ENCODE measurements at regions not wholly inside any gene's neighbourhood (a gene's known extent, or its start where the extent isn't known, plus 50 kb on each side); places are given as distances from the start of the nearest gene placed in this dataset.
A peak's percentile ranks its signal among the peaks of the same experiment; 100 is the strongest.
"Not testable (repeated sequence)": the region's sequence is repeated elsewhere in the genome, so short reads cannot be mapped to it uniquely, and the experiment has no call there.

GRCh38 chrX:65195621-65196020 lies 219.4 kb upstream of the ZC4H2 start:
- Histone ChIP-seq H3K4me1 (no peaks in the 10 kb centered on the region), H3K36me3 (no peaks in the 10 kb centered on the region), H3K9me3 (no peaks in the 10 kb centered on the region), H3K27me3 (no peaks in the 10 kb centered on the region), H3K4me3 (no peak overlapping the region), H3K27ac (no peak overlapping the region)
- no peak for DNase-seq
- intact Hi-C loops (cut with DNase I) = loop anchor here (5.0 kb wide), 1 partner anchor 158 kb away; no protein-coding TSS in a partner anchor
- TF ChIP-seq EP300 (IDR thresholded peaks at IDR 0.05) (no peak), POLR2AphosphoS5 (IDR thresholded peaks at IDR 0.05) (no peak), POLR2A (IDR thresholded peaks at IDR 0.05) (no peak), CTCF (IDR thresholded peaks at IDR 0.05) (no peak)
- 7 to 47% methylated on average over 1 of the region's 1 CpG for WGBS, 2 donors

GRCh38 chrX:65194547-65194946 lies 218.3 kb upstream of the ZC4H2 start:
- Histone ChIP-seq H3K27me3 (no peaks in the 10 kb centered on the region), H3K9me3 (no peaks in the 10 kb centered on the region), H3K36me3 (no peaks in the 10 kb centered on the region), H3K4me3 (no peak overlapping the region), H3K4me1 (no peaks in the 10 kb centered on the region), H3K27ac (no peak overlapping the region)
- DNase-seq = no peak
- WGBS, 2 donors = 41 to 72% methylated on average over 5 of the region's 5 CpGs
- no peak for TF ChIP-seq CTCF (IDR thresholded peaks at IDR 0.05)
- no peak for TF ChIP-seq POLR2AphosphoS5 (IDR thresholded peaks at IDR 0.05)
- no peak for TF ChIP-seq POLR2A (IDR thresholded peaks at IDR 0.05)
- TF ChIP-seq EP300 (IDR thresholded peaks at IDR 0.05) = no peak
- intact Hi-C loops (cut with DNase I) = no loop called here

- 86 to 87% methylated on average over 10 of the region's 10 CpGs for WGBS, 2 donors
Observed at GRCh38 chrX:65163325-65163724, 187.1 kb upstream of the ZC4H2 start.

GRCh38 chrX:65148232-65148631 lies 172.0 kb upstream of the ZC4H2 start:
- intact Hi-C loops (cut with DNase I) = no loop called here
- no peaks in the 10 kb centered on the region for H3K9me3 ChIP-seq
- TF ChIP-seq EP300 (IDR thresholded peaks at IDR 0.05) (no peak), POLR2AphosphoS5 (IDR thresholded peaks at IDR 0.05) (no peak), POLR2A (IDR thresholded peaks at IDR 0.05) (no peak), CTCF (IDR thresholded peaks at IDR 0.05) (no peak)
- no peak overlapping the region for H3K27ac ChIP-seq
- H3K36me3 ChIP-seq = no peaks in the 10 kb centered on the region
- DNase-seq = no peak
- H3K4me1 ChIP-seq = no peaks in the 10 kb centered on the region
- H3K4me3 ChIP-seq = no peak overlapping the region
- WGBS, 2 donors = 93% methylated on average over 5 of the region's 5 CpGs
- H3K27me3 ChIP-seq = no peaks in the 10 kb centered on the region

More at GRCh38 chrX:65163325-65163724, 187.1 kb upstream of the ZC4H2 start:
- H3K36me3 ChIP-seq; H3K4me1 ChIP-seq; H3K9me3 ChIP-seq; H3K27ac ChIP-seq; H3K27me3 ChIP-seq; intact Hi-C loops (cut with DNase I); DNase-seq; H3K4me3 ChIP-seq: not testable (repeated sequence)

- TF ChIP-seq EP300 (IDR thresholded peaks at IDR 0.05) (no peak), POLR2AphosphoS5 (IDR thresholded peaks at IDR 0.05) (no peak), POLR2A (IDR thresholded peaks at IDR 0.05) (no peak), CTCF (IDR thresholded peaks at IDR 0.05) (no peak)
- H3K4me1 ChIP-seq = no peaks in the 10 kb centered on the region
- no peak for DNase-seq
- H3K36me3 ChIP-seq = no peaks in the 10 kb centered on the region
- 60 to 91% methylated on average over 1 of the region's 1 CpG for WGBS, 2 donors
- no peaks in the 10 kb centered on the region for H3K27me3 ChIP-seq
- no peaks in the 10 kb centered on the region for H3K9me3 ChIP-seq
- peak overlapping the region in 1 of 4 donors; percentile 14 for H3K27ac ChIP-seq
- H3K4me3 ChIP-seq = no peak overlapping the region
- intact Hi-C loops (cut with DNase I) = no loop called here
Observed at GRCh38 chrX:65136424-65136823, 160.2 kb upstream of the ZC4H2 start.
